ENCODE measurements at regions not wholly inside any gene's neighbourhood (a gene's known extent, or its start where the extent isn't known, plus 50 kb on each side); places are given as distances from the start of the nearest gene placed in this dataset.

- H3K4me1 ChIP-seq (ENCODE audit: control insufficient read depth, extremely low read depth, insufficient read depth, low read length) = no peaks in the 10 kb centered on the region
- FAIRE-seq = no peak
These were observed 120.9 kb upstream of the NAMPT start for GRCh38 chr7:106405697-106406141.

GRCh38 chr7:106402898-106403297, 118.1 kb upstream of the NAMPT start:
- no peaks in the 10 kb centered on the region for H4K20me1 ChIP-seq (ENCODE audit: control insufficient read depth, extremely low read depth, insufficient read depth, low read length)
- no peak overlapping the region for H3K4me2 ChIP-seq (ENCODE audit: control insufficient read depth, extremely low read depth, insufficient read depth, low read depth, low read length)
- no peaks in the 10 kb centered on the region for H3K27me3 ChIP-seq (ENCODE audit: control insufficient read depth, extremely low read depth, insufficient read depth, low read length)
- H2AFZ ChIP-seq (ENCODE audit: control insufficient read depth, low read length) = no peak overlapping the region
- H3K4me3 ChIP-seq (ENCODE audit: control insufficient read depth in 2 of 3, extremely low read depth in 1 of 3, insufficient read depth in 2 of 3, low read depth in 1 of 3, low read length in 3 of 3) = no peak overlapping the region
- H3K79me2 ChIP-seq (ENCODE audit: control insufficient read depth, insufficient read depth, low read length) = no peaks in the 10 kb centered on the region
- no peak overlapping the region for H3K9ac ChIP-seq (ENCODE audit: control insufficient read depth, extremely low read depth, insufficient read depth, low read length)
- no peak for FAIRE-seq
- H3K36me3 ChIP-seq (ENCODE audit: control insufficient read depth in 2 of 2, extremely low read depth in 1 of 2, insufficient read depth in 2 of 2, low read length in 2 of 2) = no peaks in the 10 kb centered on the region
- no peaks in the 10 kb centered on the region for H3K9me3 ChIP-seq (ENCODE audit: control insufficient read depth, low read depth, low read length)
- no peak for DNase-seq (ENCODE audit: low read depth, low spot score)
- no peaks in the 10 kb centered on the region for H3K4me1 ChIP-seq (ENCODE audit: control insufficient read depth, extremely low read depth, insufficient read depth, low read length)
- H3K9me1 ChIP-seq (ENCODE audit: control insufficient read depth, extremely low read depth, insufficient read depth, low read length) = no peaks in the 10 kb centered on the region
- TF ChIP-seq EZH2 (IDR thresholded peaks at IDR 0.05; ENCODE audit: low read length) (no peak), CTCF (optimal IDR thresholded peaks at IDR 0.05 in 1 of 3, IDR thresholded peaks at IDR 0.05 in 1 of 3, conservative IDR thresholded peaks at IDR 0.05 in 1 of 3; ENCODE audit: extremely low read depth in 1 of 3, insufficient read depth in 2 of 3, low read length in 3 of 3) (no peak)
- dilution Hi-C loops (cut with MboI; ENCODE audit: extremely low pct_ligation_motif_present, low sequenced_read_pairs) = no loop called here
- H3K27ac ChIP-seq (ENCODE audit: control insufficient read depth, insufficient read depth, low read length) = no peak overlapping the region

More at GRCh38 chr7:106405697-106406141, 120.9 kb upstream of the NAMPT start:
- no peaks in the 10 kb centered on the region for H3K36me3 ChIP-seq (ENCODE audit: control insufficient read depth in 2 of 2, extremely low read depth in 1 of 2, insufficient read depth in 2 of 2, low read length in 2 of 2)
- H3K27ac ChIP-seq (ENCODE audit: control insufficient read depth, insufficient read depth, low read length) = no peak overlapping the region
- DNase-seq (ENCODE audit: low read depth, low spot score) = no peak
- H2AFZ ChIP-seq (ENCODE audit: control insufficient read depth, low read length) = no peak overlapping the region
- TF ChIP-seq CTCF (optimal IDR thresholded peaks at IDR 0.05 in 1 of 3, IDR thresholded peaks at IDR 0.05 in 1 of 3, conservative IDR thresholded peaks at IDR 0.05 in 1 of 3; ENCODE audit: extremely low read depth in 1 of 3, insufficient read depth in 2 of 3, low read length in 3 of 3) (no peak), EZH2 (IDR thresholded peaks at IDR 0.05; ENCODE audit: low read length) (no peak)
- H3K27me3 ChIP-seq (ENCODE audit: control insufficient read depth, extremely low read depth, insufficient read depth, low read length) = no peaks in the 10 kb centered on the region
- H3K9ac ChIP-seq (ENCODE audit: control insufficient read depth, extremely low read depth, insufficient read depth, low read length) = no peak overlapping the region
- dilution Hi-C loops (cut with MboI; ENCODE audit: extremely low pct_ligation_motif_present, low sequenced_read_pairs) = no loop called here
- no peaks in the 10 kb centered on the region for H3K9me1 ChIP-seq (ENCODE audit: control insufficient read depth, extremely low read depth, insufficient read depth, low read length)
- H3K9me3 ChIP-seq (ENCODE audit: control insufficient read depth, low read depth, low read length) = no peaks in the 10 kb centered on the region
- H4K20me1 ChIP-seq (ENCODE audit: control insufficient read depth, extremely low read depth, insufficient read depth, low read length) = no peaks in the 10 kb centered on the region
- H3K4me3 ChIP-seq (ENCODE audit: control insufficient read depth in 2 of 3, extremely low read depth in 1 of 3, insufficient read depth in 2 of 3, low read depth in 1 of 3, low read length in 3 of 3) = no peak overlapping the region
- no peak overlapping the region for H3K4me2 ChIP-seq (ENCODE audit: control insufficient read depth, extremely low read depth, insufficient read depth, low read depth, low read length)
- H3K79me2 ChIP-seq (ENCODE audit: control insufficient read depth, insufficient read depth, low read length) = no peaks in the 10 kb centered on the region
